Neuron (in vitro differentiated cells): ENCODE measurements at regions not wholly inside any gene's neighbourhood (a gene's known extent, or its start where the extent isn't known, plus 50 kb on each side); places are given as distances from the start of the nearest gene placed in this dataset.

Source experiments
- H2AFZ ChIP-seq: one replicate; pipeline ENCODE4 v1.6.1; 2013; ENCODE audit warnings: low read depth, mild to moderate bottlenecking, inconsistent platforms, low read length, moderate library complexity
- H3K27me3 ChIP-seq: one replicate; pipeline ENCODE4 v1.6.1; 2013; ENCODE audit warnings: low read length; ENCODE audit not compliant: insufficient read depth
- H3K36me3 ChIP-seq: one replicate; pipeline ENCODE4 v1.6.1; 2013; ENCODE audit warnings: low read length; ENCODE audit not compliant: insufficient read depth
- H3K4me1 ChIP-seq: one replicate; pipeline ENCODE4 v1.6.1; 2013; ENCODE audit warnings: low read length; ENCODE audit not compliant: insufficient read depth
- H3K4me3 ChIP-seq: 2 replicates; pipeline ENCODE4 v1.5.1; 2013; ENCODE audit warnings: mild to moderate bottlenecking, low read length, moderate library complexity
- H3K9me3 ChIP-seq: one replicate; pipeline ENCODE4 v1.6.1; 2013; ENCODE audit warnings: low read length

DNA sequence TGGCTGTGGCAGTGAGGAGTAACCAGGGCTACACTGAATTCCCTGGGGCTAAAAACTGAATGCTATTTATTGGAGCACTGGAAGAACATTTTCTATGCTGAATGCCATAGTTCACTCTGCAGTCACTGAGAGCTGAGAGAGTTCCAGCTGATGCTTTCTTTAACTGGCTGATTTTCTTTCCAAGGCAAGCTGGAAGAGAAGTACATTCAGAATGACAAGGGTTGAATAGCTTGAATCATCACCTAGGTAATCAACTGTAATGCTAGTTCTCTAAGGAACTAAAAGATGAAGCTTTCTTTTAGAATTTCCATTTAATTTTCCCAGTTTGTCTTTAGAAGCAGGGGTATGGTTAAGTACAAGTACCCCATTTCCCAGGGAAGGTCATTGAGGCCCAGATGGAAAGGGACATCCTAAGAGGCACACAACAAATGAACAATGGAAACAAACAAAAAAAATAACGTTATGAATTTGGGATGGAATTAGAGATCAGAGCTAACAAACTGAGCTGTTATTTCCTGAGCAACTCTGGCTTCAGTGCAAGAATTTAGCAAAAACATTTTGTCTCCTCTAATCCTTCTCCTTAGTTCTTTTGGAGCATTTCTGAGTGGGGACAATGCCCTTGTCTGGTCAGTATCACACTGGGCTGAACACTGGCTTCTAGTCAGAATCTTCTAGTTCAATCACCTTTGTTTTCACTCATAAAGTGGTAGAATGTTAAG is 132.8 kb upstream of the REG3A start:
- no peaks in the 10 kb centered on the region for H3K9me3 ChIP-seq
- H3K4me1 ChIP-seq, result no peaks in the 10 kb centered on the region
- H3K4me3 ChIP-seq, result no peak overlapping the region
- H3K27me3 ChIP-seq, result no peaks in the 10 kb centered on the region
- H2AFZ ChIP-seq, result no peak overlapping the region
- no peaks in the 10 kb centered on the region for H3K36me3 ChIP-seq

DNA sequence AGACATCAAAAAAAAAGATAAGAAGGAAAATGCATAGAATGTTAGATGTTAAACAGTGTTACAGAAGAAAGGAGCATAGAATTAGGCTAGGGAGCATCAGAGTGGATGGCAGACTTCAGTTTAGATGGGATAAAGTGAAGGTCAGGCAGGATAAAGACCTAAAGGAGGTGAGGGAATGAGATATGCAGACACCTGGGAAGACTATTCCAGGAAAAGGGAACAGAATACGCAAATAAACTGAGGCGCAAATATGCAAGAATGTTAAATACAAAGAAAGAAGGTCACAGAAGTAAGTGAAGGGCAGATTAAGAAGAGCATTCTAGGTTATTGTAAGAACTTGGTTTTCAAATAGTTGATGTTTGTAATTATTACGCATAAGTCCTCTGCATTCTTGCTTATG is 116.3 kb upstream of the REG3A start:
- Histone ChIP-seq H3K27me3 (no peaks in the 10 kb centered on the region), H3K9me3 (no peaks in the 10 kb centered on the region), H3K4me3 (no peak overlapping the region), H2AFZ (no peak overlapping the region), H3K36me3 (no peaks in the 10 kb centered on the region), H3K4me1 (no peaks in the 10 kb centered on the region)

DNA sequence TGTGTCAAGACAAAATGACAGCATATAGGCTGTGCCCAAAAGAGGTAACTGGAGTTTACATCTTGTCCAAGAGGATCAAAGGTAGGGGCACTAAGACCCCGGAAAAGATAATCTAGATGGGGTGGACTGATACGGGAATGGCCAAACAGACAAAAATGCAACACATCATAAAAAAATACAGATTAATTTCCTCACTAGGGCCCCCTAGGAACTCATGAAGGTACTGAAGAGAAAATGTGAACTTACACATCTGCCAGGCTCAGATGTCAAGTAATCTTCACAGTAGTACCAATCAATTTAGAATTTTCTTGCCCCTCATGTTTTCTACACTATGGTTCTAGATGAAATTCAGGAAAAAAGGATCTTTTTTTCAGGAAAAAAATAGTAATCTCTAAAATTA is 115.6 kb upstream of the REG3A start:
- H3K27me3 ChIP-seq, result no peaks in the 10 kb centered on the region
- H2AFZ ChIP-seq, result no peak overlapping the region
- no peak overlapping the region for H3K4me3 ChIP-seq
- H3K36me3 ChIP-seq, result no peaks in the 10 kb centered on the region
- no peaks in the 10 kb centered on the region for H3K9me3 ChIP-seq
- no peaks in the 10 kb centered on the region for H3K4me1 ChIP-seq

DNA sequence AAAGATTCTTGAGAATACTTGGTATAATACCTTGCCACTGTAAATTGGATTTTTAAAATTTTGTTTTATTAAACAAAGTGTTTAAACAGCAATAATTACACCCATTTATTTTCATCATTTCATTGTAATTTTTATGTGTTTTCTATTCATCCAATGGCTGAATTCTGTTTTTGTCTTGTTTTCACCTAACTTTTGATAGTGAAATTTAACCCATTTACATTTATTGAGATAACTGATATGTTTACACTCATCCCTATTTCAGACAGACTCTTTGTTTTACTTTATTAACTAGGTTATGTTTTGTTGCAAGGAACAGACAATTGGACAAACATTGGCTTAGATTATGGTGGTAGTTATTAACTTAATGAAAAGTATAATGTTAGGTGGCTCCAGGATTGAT is 113.1 kb upstream of the REG3A start:
- H3K4me3 ChIP-seq, result no peak overlapping the region
- no peak overlapping the region for H2AFZ ChIP-seq
- no peaks in the 10 kb centered on the region for H3K4me1 ChIP-seq
- H3K36me3 ChIP-seq, result no peaks in the 10 kb centered on the region
- no peaks in the 10 kb centered on the region for H3K27me3 ChIP-seq
- H3K9me3 ChIP-seq, result no peaks in the 10 kb centered on the region

DNA sequence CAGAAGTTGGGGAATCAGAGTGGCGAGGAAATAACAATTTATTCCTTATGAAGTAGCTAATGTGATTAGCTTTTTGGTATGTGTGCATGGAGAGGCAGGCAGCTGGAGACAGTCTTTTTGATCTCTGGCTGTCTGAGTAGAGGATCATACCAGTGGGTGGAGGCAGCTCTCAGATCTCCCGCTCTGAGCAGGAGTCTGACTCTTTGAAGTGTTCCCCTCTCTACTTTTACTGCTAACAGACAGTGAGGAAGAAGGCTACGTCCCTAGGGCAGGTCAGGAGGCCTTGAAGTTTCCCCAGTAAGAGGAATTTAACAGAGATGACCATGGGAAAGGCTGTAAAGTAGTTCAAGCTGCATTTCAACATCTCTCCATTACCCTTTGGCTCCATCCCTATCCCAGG is 111.9 kb upstream of the REG3A start:
- Histone ChIP-seq H3K9me3 (no peaks in the 10 kb centered on the region), H3K4me3 (no peak overlapping the region), H2AFZ (no peak overlapping the region), H3K27me3 (no peaks in the 10 kb centered on the region), H3K4me1 (no peaks in the 10 kb centered on the region), H3K36me3 (no peaks in the 10 kb centered on the region)

DNA sequence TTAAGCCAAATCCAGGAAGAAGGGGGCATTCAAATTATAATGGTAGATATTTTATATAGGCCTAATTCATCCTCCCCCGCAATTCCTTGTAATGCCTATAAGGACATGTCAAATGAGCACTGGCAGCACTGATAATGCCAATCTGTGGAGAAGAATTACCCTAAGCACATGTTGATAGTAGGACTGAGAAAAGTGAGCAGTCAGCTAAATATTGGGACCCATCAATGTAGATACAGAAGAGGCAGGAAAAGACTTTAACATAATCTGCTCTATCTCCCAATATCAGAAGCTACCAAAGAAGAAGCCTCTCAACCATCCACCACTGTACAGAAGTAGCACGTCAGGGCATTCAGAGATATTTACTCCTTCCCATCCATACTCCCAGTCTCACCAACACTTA is 101.3 kb upstream of the REG3A start:
- no peak overlapping the region for H3K4me3 ChIP-seq
- no peaks in the 10 kb centered on the region for H3K9me3 ChIP-seq
- H3K4me1 ChIP-seq, result no peaks in the 10 kb centered on the region
- no peaks in the 10 kb centered on the region for H3K36me3 ChIP-seq
- no peaks in the 10 kb centered on the region for H3K27me3 ChIP-seq
- H2AFZ ChIP-seq, result no peak overlapping the region

DNA sequence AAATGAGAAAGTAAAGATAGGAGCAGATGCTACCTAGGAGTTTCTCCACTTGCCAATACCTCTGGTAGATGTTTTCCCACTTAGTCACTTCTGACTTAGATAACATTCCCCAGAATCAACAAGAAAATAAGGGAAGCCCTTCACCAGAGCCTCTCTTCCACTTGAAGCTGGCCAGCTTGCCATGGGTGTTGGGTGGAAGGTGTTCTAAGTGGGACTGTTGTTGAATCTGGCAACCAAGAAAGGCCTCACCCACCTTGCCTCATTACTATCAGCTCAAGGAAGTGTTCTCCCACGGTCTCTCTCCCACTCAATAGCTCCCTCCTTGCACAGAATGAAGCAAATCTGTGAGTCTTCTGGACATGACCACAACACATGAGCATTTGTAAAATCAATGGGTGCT is 100.4 kb upstream of the REG3A start:
- Histone ChIP-seq H3K36me3 (no peaks in the 10 kb centered on the region), H3K4me1 (no peaks in the 10 kb centered on the region), H3K9me3 (no peaks in the 10 kb centered on the region), H2AFZ (no peak overlapping the region), H3K27me3 (no peaks in the 10 kb centered on the region), H3K4me3 (no peak overlapping the region)

DNA sequence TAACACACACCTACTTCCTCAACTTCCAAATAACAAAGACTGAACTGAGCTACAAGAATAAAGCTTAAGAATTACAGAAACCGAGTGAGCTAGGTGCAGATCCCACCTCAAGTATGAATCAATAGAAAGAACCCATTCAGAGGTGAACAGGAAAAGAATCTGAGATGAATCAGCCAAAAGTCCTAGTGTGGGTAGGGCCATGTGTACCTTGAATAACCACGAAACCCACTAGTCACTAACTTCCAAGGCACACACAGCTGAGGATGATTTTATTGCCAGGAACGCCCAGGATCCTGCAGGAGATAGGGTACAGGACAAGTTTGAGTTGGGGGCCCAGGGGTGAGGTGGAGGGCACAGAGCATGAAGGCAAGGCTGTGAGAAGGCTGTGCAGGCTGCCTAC is 99.7 kb upstream of the REG3A start:
- Histone ChIP-seq H3K9me3 (no peaks in the 10 kb centered on the region), H3K4me3 (no peak overlapping the region), H3K36me3 (no peaks in the 10 kb centered on the region), H2AFZ (no peak overlapping the region), H3K4me1 (no peaks in the 10 kb centered on the region), H3K27me3 (no peaks in the 10 kb centered on the region)

DNA sequence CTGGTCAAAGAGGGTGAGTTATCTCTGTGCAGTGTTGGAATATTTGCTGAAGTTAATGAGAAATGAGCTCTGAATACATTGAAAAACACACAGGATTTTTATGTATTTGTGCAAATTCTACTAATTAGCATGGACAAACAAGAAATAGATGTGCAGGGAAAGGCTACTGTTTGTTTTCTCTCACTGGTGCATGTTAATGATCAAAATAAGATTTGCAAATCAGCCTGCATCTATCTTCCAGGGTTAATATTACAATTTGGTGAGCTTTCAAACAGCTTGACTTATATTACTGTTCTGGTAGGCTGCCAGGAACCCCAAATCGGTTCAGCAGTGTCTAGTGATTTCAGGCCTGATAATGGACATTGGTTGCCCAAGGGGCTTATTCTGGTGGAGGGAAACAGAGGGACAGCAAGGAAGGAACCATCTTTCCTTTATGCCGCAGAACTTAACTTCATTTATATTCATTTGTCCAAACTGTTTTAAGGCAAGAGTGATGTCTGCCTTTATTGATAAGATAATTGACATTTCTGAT is 93.8 kb upstream of the REG3A start:
- Histone ChIP-seq H2AFZ (no peak overlapping the region), H3K4me3 (no peak overlapping the region), H3K9me3 (no peaks in the 10 kb centered on the region), H3K36me3 (no peaks in the 10 kb centered on the region), H3K27me3 (no peaks in the 10 kb centered on the region), H3K4me1 (no peaks in the 10 kb centered on the region)

DNA sequence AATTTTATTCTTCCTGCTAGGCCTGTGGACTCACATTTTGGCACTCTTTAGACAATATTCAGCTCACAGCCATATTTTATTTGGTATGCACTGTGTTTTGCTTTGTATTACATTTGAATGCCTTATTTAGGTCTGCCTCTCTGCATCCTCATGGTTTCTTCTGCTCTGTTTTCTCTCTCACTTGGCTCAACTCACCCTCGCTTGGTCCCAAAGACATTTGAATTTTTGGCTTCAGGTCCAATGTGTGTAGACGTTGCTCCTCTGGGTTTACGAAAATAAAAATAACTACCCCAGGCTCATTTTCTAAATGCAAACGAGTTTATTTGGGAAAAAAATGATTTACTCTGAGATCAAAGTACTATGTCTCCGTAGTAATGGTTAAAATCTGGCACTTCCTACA is 91.1 kb upstream of the REG3A start:
- H3K36me3 ChIP-seq, result no peaks in the 10 kb centered on the region
- no peak overlapping the region for H3K4me3 ChIP-seq
- H2AFZ ChIP-seq, result no peak overlapping the region

DNA sequence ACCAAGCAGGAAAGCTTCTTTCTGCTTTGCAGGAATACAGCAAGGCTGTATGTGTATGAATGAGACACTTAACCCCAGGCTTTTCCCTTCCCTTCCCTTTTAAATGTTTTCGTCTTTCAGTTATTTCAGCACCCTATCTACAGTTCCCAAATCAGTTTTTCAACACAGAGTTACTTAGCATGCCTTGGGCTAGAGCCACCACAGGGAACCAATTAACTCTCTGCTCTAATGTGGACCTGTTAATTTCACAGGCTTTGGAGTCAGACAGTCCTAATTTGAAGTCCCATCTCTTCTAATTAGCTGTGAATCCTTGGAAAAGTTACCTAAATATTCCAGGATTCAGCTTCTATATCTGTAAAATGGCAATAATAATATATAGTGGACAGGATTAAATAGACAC is 89.2 kb upstream of the REG3A start:
- Histone ChIP-seq H3K4me1 (no peaks in the 10 kb centered on the region), H3K9me3 (no peaks in the 10 kb centered on the region), H3K27me3 (no peaks in the 10 kb centered on the region), H3K36me3 (no peaks in the 10 kb centered on the region), H2AFZ (no peak overlapping the region), H3K4me3 (no peak overlapping the region)

More for the DNA sequence above, 91.1 kb upstream of the REG3A start:
- Histone ChIP-seq H3K27me3 (no peaks in the 10 kb centered on the region), H3K9me3 (no peaks in the 10 kb centered on the region), H3K4me1 (no peaks in the 10 kb centered on the region)

DNA sequence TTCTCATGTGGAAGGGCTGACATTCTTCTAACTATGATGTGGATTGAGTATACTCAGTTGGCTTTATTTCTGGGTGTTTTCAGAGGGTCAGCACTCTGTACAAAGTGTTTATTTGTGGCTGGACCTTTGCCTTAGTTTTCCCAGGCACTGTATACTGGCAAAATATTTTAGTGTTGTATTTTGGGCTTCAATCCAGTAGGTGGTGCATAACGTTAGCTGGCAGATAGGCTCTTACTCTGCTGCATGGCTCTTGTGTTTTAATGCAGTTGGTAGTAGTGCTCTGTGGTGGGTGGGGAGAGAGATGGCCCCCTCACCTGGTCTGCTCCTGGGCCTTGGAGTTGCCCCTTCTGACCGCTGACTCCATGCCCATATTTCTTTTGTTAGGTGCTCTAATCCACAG is 75.6 kb upstream of the REG3A start:
- H3K4me3 ChIP-seq, result no peak overlapping the region
- H2AFZ ChIP-seq, result no peak overlapping the region
- H3K27me3 ChIP-seq, result no peaks in the 10 kb centered on the region
- no peaks in the 10 kb centered on the region for H3K36me3 ChIP-seq
- no peaks in the 10 kb centered on the region for H3K9me3 ChIP-seq
- H3K4me1 ChIP-seq, result no peaks in the 10 kb centered on the region

DNA sequence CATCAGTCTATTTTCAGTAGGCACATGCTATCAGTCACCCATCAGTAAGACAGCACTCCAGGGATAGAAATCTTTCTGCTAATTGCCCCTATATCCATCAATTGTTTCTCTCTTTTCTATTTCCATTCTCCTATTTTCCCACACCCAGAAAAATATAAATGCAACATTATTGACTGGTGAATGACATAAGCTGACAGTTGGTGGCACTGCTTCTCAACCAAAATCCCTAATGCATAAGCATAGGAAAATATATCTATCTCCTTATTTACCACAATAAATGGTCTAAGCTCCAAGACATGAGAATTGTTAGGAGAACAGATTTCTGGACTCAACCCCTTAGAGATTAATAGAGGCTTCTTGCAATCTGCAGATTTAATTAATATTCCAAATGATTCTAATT is 64.0 kb upstream of the REG3A start:
- Histone ChIP-seq H2AFZ (no peak overlapping the region), H3K4me1 (no peaks in the 10 kb centered on the region), H3K27me3 (no peaks in the 10 kb centered on the region), H3K9me3 (no peaks in the 10 kb centered on the region), H3K4me3 (no peak overlapping the region), H3K36me3 (no peaks in the 10 kb centered on the region)

DNA sequence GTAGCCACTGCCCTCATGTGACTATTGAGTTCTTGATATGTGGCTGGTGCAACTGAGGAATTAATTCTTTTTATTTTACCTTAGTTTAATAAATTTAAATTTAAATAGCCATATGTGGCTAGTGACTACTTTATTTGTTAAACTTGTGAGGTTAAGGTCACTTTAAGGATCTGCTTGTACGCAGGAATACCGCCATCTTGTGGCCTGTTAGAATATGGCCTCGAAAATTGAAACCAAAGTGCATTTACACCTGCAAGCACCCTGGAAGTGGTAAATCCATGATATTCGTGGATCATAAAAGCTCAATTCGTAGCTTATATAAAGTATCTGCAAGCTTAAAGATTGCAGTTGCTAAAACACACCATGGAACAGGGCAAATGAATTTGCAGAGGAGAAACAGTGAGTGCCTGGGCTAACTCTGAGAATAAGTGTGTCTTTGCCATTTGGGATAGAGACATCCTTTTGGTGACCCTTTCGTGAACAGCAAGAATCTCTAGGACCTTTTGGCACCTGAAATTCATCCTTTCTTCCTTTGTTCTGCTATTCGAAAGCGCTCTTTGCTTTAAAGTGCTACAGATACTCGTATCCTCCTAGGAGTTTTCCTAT is 59.9 kb upstream of the REG3A start:
- Histone ChIP-seq H3K9me3 (no peaks in the 10 kb centered on the region), H3K36me3 (no peaks in the 10 kb centered on the region), H3K27me3 (no peaks in the 10 kb centered on the region), H3K4me3 (no peak overlapping the region), H2AFZ (no peak overlapping the region), H3K4me1 (no peaks in the 10 kb centered on the region)
